Frontal cortex (tissue), 3 donors: ENCODE measurements at regions not wholly inside any gene's neighbourhood (a gene's known extent, or its start where the extent isn't known, plus 50 kb on each side); places are given as distances from the start of the nearest gene placed in this dataset.
"Not testable (repeated sequence)": the region's sequence is repeated elsewhere in the genome, so short reads cannot be mapped to it uniquely, and the experiment has no call there.

ENCODE experiments used
- DNase-seq, 2 donors: peaks; one replicate each; pipeline ENCODE4 v3.0.0; 2012; ENCODE audit warnings: low spot score in 2 of 2
- FAIRE-seq: peaks from 2 replicates; lab custom pipeline; 2012; peaks lifted over from hg19 to GRCh38; lab: Jason Lieb, UNC
- donor health status: control.
- donor health status: control.
- donor health status: control.

DNA sequence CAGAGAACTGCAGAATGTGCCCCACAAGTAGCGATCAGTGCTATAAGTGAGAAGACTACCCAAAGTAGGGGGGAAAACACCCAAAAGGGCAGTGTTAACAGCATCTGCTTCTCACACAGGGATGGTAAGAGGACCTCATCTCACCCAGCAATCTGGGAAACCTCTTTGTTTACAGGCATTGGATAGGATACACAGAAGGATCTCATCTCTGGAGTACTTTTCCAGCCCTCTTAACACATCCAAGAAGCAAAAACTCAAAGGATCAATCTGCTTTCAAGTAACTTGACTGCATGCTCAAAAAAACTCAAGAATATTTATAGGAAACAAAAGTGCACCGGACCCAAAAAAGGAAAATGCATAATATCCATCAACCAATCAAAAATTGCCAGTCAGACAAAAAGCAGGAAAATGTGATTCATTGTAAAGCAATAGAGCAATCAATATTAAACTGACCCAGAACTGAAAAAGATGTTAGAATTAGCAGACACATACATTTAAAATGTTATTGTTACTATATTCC, 311.0 kb upstream of the CXADR start:
- FAIRE-seq (no peak), DNase-seq (no peak)

DNA sequence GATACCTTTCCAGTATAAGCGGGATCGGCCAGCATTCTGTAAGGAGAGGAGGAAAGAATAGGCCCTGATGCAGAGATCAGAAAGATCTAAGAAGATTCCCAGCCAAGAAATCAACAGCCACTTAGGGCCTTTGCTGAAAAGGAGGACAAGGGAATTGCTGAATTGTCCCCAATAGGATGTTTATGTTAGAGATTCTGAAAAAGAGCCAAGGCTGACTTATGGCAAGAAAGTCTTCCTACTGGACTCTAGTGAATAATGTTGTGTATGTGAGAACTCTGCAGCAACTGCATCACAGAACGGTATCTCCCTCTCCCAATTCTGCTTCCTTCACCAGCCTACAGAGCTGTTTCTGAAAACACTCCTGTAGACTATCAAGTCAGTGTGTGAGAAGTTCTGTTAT, 298.0 kb upstream of the CXADR start:
- no peak for FAIRE-seq
- DNase-seq: no peak

GRCh38 chr21:17219050-17219449, 293.8 kb upstream of the CXADR start:
- not testable (repeated sequence) for FAIRE-seq, DNase-seq

- DNase-seq: no peak
- no peak for FAIRE-seq
Observed at GRCh38 chr21:17231124-17231523, 281.7 kb upstream of the CXADR start.

GRCh38 chr21:17231771-17232170, 281.1 kb upstream of the CXADR start:
- FAIRE-seq (no peak), DNase-seq (no peak)

DNA sequence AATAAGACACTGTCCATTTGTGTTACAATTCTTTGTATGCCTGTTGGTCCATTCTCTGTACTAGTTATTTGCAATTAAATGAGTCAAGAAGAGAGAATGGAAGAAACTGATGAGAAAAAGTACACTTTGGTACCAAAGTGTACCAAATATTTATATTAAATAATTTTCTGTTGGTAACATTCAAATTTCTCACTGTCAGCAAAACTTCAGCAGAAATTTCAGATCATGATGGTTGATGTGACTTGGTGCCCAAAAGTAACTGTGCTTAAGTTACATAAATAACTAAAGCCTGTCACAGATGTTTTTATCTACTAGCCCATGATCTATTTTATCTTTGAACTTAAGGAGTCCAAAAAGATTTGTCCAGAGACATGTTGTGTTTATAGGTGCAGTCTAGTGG, 274.4 kb upstream of the CXADR start:
- no peak for FAIRE-seq

GRCh38 chr21:17250778-17251241, 262.0 kb upstream of the CXADR start:
- FAIRE-seq (no peak), DNase-seq (no peak)

More for the DNA sequence above, 274.4 kb upstream of the CXADR start:
- no peak for DNase-seq

GRCh38 chr21:17257784-17258183, 255.1 kb upstream of the CXADR start:
- FAIRE-seq (no peak), DNase-seq (no peak)

GRCh38 chr21:17264182-17264581, 248.7 kb upstream of the CXADR start:
- no peak for DNase-seq
- FAIRE-seq: no peak

DNA sequence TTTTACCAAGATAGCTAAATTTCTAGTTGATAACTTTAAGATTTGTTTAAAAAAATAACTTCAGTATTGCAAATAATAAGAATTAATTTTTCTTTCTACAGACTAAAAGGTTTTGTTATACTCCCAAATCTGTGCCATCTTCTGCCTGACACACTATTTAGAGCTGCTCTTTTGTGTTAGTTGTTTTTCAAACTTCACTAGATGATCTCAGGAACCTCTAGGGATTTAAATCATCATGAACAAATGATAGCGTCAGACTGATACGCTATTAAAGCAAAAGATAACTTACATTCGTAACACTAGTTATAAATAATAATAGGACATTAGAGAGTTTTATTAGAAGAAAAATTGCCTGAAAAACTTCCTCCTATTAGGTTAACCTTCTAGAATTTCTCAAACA, 243.1 kb upstream of the CXADR start:
- DNase-seq (no peak), FAIRE-seq (no peak)

DNA sequence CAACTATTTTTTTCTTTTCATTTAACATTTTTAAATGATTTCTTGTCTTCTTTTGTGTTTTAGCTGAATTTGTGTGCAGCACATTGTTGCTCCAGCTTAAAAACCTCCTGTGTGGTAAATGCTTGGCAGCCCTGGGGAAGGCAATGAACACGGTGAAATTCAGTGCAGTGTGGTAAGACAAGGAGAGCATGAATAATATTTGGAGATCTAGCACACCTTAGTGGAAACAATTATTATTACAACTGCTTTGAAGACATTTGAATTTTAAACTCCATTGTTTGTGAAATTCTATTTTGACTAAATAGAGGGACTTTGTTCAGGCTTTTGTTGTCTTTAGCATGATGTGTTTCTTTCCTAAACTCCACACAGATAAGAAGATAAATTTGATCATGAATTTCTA, 242.6 kb upstream of the CXADR start:
- DNase-seq: peak; percentile 13 to 24
- FAIRE-seq: peak; percentile 10

DNA sequence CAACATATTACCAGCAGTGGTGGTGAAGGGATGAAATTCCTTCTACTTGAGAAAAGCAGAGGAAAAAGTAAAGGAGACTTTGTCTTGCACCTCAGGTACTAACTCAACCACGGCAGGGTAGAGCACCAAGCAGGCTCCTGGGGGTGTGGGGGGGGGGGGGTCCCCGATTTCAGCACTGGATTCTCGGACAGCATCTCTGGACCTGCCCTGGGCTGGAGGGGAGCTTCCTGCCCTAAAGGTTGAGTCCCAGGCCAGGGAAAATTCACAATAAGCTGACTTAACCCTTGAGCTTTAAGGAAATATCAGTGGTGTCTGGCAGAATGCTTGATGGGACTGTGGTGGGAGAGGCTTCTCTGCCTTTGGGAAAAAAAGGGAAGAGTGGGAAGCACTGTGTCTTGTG, 233.2 kb upstream of the CXADR start:
- no peak for FAIRE-seq
- DNase-seq: no peak

DNA sequence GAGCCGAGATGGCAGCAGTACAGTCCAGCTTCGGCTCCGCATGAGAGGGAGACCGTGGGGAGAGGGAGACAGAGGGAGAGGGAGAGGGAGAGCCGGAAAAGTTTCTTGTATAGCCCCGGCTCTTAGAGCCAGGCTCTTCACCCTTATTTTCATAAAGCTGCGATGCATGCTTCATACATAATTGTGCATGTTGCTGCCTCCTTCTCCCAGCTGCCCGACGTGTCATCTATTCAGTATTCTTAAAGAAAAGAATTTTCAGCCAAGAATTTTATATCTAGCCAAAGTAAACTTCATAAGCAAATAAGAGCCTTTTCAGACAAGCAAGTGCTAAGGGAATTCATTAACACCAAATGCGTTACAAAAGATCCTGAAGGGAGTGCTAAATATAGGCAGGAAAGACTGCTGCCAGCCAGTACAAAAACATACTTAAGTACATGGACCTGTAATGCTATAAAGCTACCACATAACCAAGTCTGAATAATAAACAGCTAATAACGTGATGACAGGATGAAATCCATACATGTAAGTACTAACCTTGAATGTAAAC, 219.8 kb upstream of the CXADR start:
- not testable (repeated sequence) for DNase-seq, FAIRE-seq

DNA sequence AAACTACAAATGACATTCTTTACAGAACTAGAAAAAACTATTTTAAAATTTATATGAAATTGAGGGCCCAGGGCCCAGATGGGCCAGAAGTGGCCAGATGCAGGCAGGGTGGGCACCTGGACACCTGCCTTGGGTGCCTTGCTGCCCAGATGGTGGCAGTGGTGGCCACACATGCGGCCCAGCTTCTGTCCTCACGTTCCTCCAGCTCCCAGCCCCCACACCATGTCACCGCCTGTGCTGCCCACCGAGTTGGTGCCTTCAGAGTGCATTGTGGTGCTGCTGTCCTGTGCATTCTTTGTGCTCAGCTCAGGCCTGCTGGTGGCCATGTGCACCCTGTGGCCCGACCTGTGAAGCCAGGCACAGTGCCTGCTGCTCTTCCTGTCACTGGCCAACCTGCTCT, 216.8 kb upstream of the CXADR start:
- DNase-seq: no peak
- no peak for FAIRE-seq

- not testable (repeated sequence) for FAIRE-seq, DNase-seq
Observed at GRCh38 chr21:17299576-17299975, 213.3 kb upstream of the CXADR start.

- DNase-seq, FAIRE-seq: not testable (repeated sequence)
Observed at GRCh38 chr21:17327715-17328114, 185.1 kb upstream of the CXADR start.

GRCh38 chr21:17334484-17334883, 178.4 kb upstream of the CXADR start:
- FAIRE-seq: no peak
- DNase-seq: no peak

DNA sequence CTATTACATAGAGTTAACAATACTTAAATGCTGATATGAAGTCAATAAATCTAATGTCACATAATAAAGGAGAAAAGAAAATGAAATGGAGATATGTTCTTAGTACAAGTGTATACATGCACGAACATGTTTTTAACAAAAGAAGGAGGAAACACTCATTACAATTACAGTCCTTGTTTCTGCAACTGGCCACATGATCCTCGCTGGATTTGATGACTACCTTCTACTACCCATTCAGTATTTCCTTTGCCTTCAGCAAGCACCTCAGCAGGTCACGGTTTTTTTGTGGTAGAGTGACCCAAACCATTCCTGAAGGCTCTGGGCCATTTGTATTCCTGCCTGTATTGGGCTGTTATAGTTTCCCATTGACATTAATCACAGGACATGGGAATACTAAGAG, 172.8 kb upstream of the CXADR start:
- FAIRE-seq: no peak
- no peak for DNase-seq

GRCh38 chr21:17343055-17343454, 169.8 kb upstream of the CXADR start:
- no peak for FAIRE-seq
- DNase-seq: no peak

DNA sequence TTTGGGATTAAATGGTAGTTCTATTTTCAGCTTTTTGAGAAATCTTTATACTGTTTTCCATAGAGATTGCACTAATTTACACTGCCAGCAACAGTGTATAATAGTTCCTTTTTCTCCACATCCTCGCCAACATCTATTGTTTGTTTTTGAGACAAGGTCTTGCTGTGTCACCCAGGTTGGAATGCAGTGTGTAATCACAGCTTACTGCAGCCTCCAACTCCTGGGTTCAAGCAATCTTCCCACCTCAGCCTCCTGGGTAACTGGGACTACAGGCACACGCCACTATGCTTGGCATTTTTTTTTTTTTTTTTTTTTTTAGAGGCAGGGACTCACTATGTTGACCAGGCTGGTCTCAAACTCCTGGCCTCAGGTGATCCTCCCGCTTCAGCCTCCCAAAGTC, 164.5 kb upstream of the CXADR start:
- no peak for FAIRE-seq
- DNase-seq: no peak

- no peak for DNase-seq
- FAIRE-seq: no peak
Observed at GRCh38 chr21:17348849-17349248, 164.0 kb upstream of the CXADR start.

DNA sequence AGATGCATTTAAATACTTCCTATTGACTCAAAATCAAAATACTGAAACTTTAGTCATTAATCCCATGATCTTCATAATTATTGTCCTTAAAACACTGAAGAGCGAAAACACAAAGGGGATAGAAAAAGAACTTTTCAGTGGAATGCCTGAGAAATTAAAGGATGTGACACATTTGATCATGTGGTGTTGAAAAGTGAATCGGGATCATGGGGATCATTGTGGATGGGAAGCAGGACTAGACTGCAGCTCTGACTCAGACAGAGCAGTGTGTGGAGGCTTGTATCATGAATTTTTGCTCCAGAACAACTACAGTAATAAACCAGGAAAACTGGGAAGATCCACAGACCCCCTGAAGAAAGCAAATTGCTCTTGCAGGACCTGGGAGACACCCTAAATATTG, 161.1 kb upstream of the CXADR start:
- FAIRE-seq (no peak), DNase-seq (no peak)
